ENCODE measurements at regions not wholly inside any gene's neighbourhood (a gene's known extent, or its start where the extent isn't known, plus 50 kb on each side); places are given as distances from the start of the nearest gene placed in this dataset.

DNA sequence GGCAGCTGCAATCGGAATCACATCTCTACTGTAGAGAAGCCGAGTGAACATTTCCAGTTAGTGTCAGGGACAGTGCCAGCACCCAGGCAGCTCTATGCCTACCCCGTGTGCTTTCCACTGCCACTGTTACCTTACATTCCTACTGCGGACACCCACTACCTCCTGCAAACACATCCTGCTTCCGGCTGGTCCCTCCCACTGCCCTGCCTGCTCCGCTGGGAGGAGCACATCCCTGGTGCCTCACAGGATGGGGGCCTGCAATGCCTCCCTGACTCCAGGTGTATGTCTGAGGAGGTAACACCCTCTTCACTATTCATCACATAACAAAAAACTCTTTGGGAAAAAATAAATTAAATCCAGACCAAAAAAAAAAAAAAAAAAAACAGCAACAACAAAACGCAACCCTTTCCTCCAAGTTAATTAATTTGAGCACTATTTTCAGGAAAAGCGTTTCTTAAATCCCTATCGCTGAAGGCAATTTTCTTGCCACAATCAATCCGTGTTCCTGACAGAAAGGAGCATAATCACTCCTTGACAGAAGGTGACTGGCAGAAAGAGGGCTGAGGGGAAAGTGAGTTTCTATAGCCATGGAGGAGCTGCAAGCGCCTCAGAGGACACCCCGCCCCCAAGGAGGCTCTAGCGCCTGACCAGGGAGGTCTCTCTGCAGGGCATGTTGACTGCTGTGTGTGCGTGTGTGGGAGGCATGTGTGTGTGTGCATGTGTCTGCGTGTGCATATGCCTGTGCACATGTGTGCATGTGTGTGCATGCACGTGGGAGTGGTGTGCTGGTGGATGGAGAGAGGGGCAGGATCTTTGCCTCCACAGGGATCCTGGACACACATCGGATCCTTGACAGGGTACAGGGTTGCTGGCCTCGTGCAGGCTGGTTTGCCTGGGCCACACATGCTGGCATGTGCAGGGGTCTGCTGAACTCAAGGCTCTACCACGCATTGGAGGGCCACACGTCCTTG, 134.8 kb upstream of the NTM start:
- H3K4me3 ChIP-seq (ENCODE audit: low read depth, low read length): no peak overlapping the region
- CTCF ChIA-PET: no interaction called here
- DNase-seq (ENCODE audit: low read depth, low spot score): no peak
- TF ChIP-seq, protein P1, sequence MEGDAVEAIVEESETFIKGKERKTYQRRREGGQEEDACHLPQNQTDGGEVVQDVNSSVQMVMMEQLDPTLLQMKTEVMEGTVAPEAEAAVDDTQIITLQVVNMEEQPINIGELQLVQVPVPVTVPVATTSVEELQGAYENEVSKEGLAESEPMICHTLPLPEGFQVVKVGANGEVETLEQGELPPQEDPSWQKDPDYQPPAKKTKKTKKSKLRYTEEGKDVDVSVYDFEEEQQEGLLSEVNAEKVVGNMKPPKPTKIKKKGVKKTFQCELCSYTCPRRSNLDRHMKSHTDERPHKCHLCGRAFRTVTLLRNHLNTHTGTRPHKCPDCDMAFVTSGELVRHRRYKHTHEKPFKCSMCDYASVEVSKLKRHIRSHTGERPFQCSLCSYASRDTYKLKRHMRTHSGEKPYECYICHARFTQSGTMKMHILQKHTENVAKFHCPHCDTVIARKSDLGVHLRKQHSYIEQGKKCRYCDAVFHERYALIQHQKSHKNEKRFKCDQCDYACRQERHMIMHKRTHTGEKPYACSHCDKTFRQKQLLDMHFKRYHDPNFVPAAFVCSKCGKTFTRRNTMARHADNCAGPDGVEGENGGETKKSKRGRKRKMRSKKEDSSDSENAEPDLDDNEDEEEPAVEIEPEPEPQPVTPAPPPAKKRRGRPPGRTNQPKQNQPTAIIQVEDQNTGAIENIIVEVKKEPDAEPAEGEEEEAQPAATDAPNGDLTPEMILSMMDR (IDR thresholded peaks at IDR 0.05; ENCODE audit: insufficient read depth, low read length, missing control alignments): no peak
- POLR2A ChIA-PET: no interaction called here

DNA sequence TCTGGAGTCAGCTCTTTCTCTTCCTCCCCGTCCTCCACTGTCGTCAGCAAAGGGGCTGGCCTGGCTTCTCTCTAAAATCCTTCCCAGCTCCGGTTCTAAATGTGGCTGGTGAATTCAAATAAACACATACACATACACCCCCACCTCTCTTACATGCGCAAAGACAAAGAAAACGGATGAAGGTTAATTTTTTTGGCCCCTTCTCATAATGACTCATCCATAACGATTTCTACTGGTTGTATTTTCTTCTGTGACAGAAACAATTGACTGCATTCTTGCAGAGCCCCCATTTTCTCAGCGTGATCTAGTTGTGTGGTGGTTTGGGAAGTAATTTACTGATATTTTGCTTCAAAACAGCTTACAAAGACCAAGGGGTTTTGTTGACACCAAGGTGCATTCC, 130.0 kb upstream of the NTM start:
- TF ChIP-seq, protein P1 (IDR thresholded peaks at IDR 0.05; ENCODE audit: insufficient read depth, low read length, missing control alignments): no peak
- CTCF ChIA-PET: no interaction called here
- no peak overlapping the region for H3K4me3 ChIP-seq (ENCODE audit: low read depth, low read length)
- POLR2A ChIA-PET: no interaction called here
- DNase-seq (ENCODE audit: low read depth, low spot score): no peak

DNA sequence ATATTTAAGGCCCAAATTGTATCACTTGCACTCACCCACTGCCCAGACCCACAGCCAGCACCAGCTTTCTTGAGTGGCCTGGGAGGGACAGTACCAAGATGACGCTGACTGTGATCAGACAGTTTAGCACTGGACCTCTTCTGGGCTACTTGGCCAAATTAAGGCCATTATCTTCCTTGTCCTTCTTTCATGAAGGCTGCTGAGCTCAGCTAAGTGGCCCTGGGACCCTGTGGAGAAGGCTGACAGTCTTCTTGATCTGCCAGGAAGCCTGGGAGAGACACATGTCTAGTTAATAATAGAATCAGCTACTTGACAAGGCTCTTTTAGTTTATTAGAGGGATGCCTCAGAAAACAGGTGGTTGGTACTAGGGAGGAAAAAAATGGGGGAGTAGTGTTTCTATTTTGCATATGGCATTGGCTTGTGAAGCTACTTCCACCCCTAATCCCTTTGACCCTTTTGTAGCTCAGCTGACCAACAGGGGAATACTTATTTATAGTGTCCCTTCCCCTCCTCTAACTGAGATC, 127.9 kb upstream of the NTM start:
- H3K4me3 ChIP-seq (ENCODE audit: low read depth, low read length): no peak overlapping the region
- DNase-seq (ENCODE audit: low read depth, low spot score): no peak
- POLR2A ChIA-PET: no interaction called here
- CTCF ChIA-PET: no interaction called here
- TF ChIP-seq, protein P1 (IDR thresholded peaks at IDR 0.05; ENCODE audit: insufficient read depth, low read length, missing control alignments): no peak

DNA sequence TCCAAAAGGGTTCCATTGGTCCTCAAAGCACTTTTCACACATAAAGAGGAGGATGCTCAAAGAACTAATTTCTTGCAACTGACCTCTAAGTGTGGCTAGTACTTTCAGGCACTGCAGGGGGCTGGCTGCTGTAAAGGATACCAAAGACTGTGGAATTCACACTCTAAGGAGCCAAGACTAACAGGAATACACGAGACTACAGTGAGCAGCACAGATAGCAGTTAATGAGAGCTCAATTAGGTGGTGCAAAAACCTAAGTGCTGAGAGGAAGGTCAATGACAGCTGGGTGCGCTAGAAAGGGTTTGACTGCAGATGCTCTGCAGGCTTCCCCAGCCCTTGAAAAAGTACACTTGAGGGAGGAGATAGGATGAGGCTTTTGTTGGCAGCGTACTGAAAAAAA, 124.3 kb upstream of the NTM start:
- no peak for DNase-seq (ENCODE audit: low read depth, low spot score)
- TF ChIP-seq, protein P1 (IDR thresholded peaks at IDR 0.05; ENCODE audit: insufficient read depth, low read length, missing control alignments): no peak
- ChIA-PET CTCF (interaction anchor here (2.8 kb wide), 1 partner anchor 20 kb away, joined by 7 read pairs; no protein-coding TSS in a partner anchor), POLR2A (no interaction called here)
- H3K4me3 ChIP-seq (ENCODE audit: low read depth, low read length): no peak overlapping the region

DNA sequence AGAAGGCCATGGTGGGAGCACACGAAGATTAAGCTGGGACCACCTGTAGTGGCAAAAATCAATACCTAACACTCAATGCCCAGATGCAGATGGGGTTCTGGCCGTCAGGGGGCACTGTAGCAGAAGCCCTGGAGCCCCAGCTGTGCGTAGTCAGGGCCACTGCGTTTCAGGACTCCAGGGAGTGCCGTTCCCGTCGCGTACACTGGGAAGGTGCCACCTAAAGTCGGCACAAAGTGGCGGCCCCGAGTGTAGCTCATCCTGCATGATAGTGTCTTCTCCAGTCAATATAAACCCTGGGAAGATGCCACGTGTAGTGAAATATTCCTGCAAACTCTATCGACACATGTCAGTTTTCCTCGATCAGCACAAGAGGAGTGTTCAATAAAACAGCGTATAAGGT, 123.8 kb upstream of the NTM start:
- ChIA-PET CTCF (interaction anchor here (1.5 to 2.8 kb wide), 2 partner anchors 14 to 21 kb away, joined by 3 to 7 read pairs; no protein-coding TSS in a partner anchor), POLR2A (no interaction called here)
- TF ChIP-seq, protein P1 (IDR thresholded peaks at IDR 0.05; ENCODE audit: insufficient read depth, low read length, missing control alignments): no peak
- no peak for DNase-seq (ENCODE audit: low read depth, low spot score)
- H3K4me3 ChIP-seq (ENCODE audit: low read depth, low read length): no peak overlapping the region

DNA sequence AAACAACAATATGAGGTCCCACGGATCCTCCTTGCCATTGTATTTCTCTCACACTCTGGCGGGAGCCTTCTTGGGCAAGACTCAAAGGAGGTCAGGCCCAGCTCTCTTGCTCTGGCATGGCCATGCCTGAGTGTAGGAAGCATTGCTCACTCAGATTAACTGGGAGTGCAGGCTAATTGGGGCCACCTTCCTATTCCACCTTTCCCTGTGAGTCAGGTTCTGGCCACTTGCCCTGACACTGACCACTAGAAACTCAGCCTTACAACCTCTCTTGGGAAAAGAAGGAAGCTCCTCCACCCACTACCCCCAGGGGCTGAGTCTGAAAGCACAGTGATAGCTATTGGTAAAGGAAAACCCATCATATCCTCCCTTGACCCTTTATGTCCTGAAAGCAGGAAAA, 121.8 kb upstream of the NTM start:
- DNase-seq (ENCODE audit: low read depth, low spot score): no peak
- no peak overlapping the region for H3K4me3 ChIP-seq (ENCODE audit: low read depth, low read length)
- POLR2A ChIA-PET: no interaction called here
- TF ChIP-seq, protein P1 (IDR thresholded peaks at IDR 0.05; ENCODE audit: insufficient read depth, low read length, missing control alignments): no peak
- CTCF ChIA-PET: interaction anchor here (1.3 kb wide), 1 partner anchor 184 kb away, joined by 5 read pairs; no protein-coding TSS in a partner anchor
